Epithelial cell of esophagus (primary cell): ENCODE measurements at regions not wholly inside any gene's neighbourhood (a gene's known extent, or its start where the extent isn't known, plus 50 kb on each side); places are given as distances from the start of the nearest gene placed in this dataset.

Experiments
- DNase-seq: peaks from one replicate; pipeline ENCODE4 v3.0.0; 2010; ENCODE audit warnings: low read depth
- H3K4me3 ChIP-seq: 2 replicates; pipeline ENCODE4 v1.5.1; 2011; ENCODE audit warnings: mild to moderate bottlenecking, low read length, control low read depth
- CTCF ChIP-seq: IDR thresholded peaks from 2 replicates; pipeline ENCODE4 v1.5.1; 2011; ENCODE audit warnings: low read depth, mild to moderate bottlenecking, low read length, control low read depth, inconsistent platforms; ENCODE audit not compliant: insufficient read depth; ENCODE audit errors: missing control alignments

DNA sequence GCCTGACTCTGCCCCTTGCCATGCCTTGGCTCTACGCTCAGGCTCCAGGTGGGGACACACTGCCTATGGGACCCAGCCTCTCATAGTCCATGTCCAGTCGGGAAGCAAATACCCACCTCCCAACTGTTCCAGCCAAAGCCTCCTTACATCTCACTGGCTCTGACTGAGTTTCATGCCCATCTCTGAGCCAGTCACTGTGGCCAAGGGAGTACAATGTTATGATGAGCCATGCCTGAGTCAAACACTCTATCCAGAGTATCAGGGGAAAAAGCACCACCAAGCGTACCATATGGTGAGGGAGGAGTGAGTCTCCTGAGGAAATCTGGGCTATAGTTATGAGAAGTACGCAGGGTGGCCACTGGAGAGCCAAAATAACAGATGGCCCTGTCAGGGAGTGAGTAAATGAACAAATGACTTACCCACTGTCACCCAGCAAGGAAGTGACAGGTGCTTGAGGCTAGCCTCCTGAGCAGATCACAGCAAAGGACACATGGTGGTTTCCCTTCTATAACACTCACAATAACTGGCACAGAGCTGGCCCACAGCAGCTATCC, 236.6 kb upstream of the GJB5 start:
- TF ChIP-seq CTCF: no peak
- DNase-seq: no peak
- H3K4me3 ChIP-seq: no peak overlapping the region

GRCh38 chr1:34520111-34520510, 234.7 kb upstream of the GJB5 start:
- TF ChIP-seq CTCF: no peak
- no peak overlapping the region for H3K4me3 ChIP-seq
- DNase-seq: no peak

DNA sequence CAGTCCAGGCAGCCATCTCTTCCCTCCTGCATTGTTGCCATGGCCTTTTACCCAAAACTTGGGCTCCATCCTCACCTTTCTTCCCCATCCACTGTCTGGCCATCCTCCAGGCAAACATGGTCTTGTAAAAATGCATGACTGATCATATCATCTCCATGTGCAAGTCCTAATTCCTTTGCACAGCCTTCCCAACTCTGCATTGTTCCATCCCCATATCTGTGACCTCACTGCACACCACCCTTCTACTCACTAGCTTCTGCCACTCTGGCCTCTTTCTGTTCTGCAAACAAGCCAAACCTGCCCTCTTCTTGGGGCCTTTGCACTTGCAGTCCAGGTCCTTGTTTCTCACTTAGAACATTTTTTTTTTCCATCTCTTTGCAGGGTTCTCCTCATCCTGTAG, 230.1 kb upstream of the GJB5 start:
- no peak for DNase-seq
- no peak for TF ChIP-seq CTCF
- H3K4me3 ChIP-seq: no peak overlapping the region

DNA sequence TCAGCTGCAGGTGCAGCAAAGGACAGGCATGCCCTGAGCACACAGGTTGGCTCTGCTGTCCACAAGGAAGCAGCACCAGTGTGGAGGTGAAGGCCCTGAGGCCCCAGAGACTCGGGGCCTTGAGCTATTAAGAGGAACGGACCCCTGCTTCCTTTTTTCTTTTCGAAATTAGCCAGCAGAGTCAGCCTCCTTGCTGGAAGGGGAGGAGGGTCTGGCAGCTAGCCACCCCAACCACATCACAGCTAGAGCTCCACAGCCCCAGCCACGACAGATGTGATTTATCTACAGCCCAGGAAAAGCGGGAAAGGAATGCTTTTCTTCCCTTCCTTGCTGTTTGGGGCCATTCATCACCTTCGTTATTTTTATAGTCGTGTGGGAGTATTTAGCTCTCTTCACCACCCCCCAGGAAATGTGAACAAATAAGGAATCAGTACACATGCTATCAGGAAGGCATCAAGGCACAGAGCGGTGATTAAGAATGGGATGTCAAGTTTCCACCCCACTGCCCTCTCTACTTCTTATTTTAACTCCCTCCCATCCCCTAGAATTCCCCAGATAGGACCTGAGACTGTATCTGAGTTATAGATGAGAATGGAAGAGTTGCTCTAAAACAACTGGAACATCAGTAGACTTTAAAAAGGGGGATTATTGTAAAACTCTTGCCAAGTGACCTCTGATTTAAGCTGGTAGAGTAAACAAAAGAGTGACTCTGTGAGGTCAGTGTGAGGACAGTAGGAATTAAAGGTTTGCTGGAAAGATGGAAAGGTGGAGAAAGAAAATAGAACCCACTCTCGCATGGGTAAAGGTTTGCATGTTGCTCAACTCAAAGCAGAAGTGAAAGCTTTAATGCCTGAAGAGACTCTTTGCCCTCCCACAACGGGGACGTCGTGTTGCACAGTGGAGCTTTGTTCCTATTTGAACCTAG, 224.7 kb upstream of the GJB5 start:
- DNase-seq: no peak
- no peak for TF ChIP-seq CTCF
- no peak overlapping the region for H3K4me3 ChIP-seq

- H3K4me3 ChIP-seq: no peak overlapping the region
- DNase-seq: no peak
- no peak for TF ChIP-seq CTCF
Observed at GRCh38 chr1:34532113-34532512, 222.7 kb upstream of the GJB5 start.

GRCh38 chr1:34538481-34538880, 216.4 kb upstream of the GJB5 start:
- no peak for TF ChIP-seq CTCF
- no peak overlapping the region for H3K4me3 ChIP-seq
- no peak for DNase-seq
